IMR-90 (cell line): ENCODE measurements at regions not wholly inside any gene's neighbourhood (a gene's known extent, or its start where the extent isn't known, plus 50 kb on each side); places are given as distances from the start of the nearest gene placed in this dataset.

Source experiments
- BHLHE40 ChIP-seq: fragments of 150-350 bp; IDR thresholded peaks from 2 replicates; pipeline ENCODE4 v1.6.1; 2016; ENCODE audit warnings: mild to moderate bottlenecking, low read depth, low read length
- CTCF ChIP-seq: conservative IDR thresholded peaks from 2 replicates; pipeline ENCODE4 v1.5.1; 2012; ENCODE audit warnings: mild to moderate bottlenecking, low read depth, low read length, improper control_type of control experiment
- MXI1 ChIP-seq: IDR thresholded peaks from 2 replicates; pipeline ENCODE4 v1.6.1; 2012; ENCODE audit warnings: low read depth, mild to moderate bottlenecking, low read length, moderate library complexity, borderline replicate concordance
- POLR2A ChIP-seq: IDR thresholded peaks from 2 replicates; pipeline ENCODE4 v1.6.1; 2012; ENCODE audit warnings: mild to moderate bottlenecking, low read depth, low read length
- RAD21 ChIP-seq: IDR thresholded peaks from 2 replicates; pipeline ENCODE4 v1.6.1; 2012; ENCODE audit warnings: low read length, improper control_type of control experiment
- RFX5 ChIP-seq: IDR thresholded peaks from 2 replicates; pipeline ENCODE4 v1.8.0; 2012; ENCODE audit warnings: low read depth, mild to moderate bottlenecking, low read length, moderate library complexity

GRCh38 chr2:123717636-123718334 lies 307.3 kb upstream of the CNTNAP5 start:
- TF ChIP-seq BHLHE40 (no peak), CTCF (no peak), MXI1 (no peak), RFX5 (no peak), POLR2A (no peak), RAD21 (no peak)
